Uterus (tissue), 3 donors: ENCODE measurements at regions not wholly inside any gene's neighbourhood (a gene's known extent, or its start where the extent isn't known, plus 50 kb on each side); places are given as distances from the start of the nearest gene placed in this dataset.

ENCODE experiments used
- DNase-seq, 2 donors: peaks; one replicate each; pipeline ENCODE4 v3.0.0-alpha.2; 2019 to 2020
- H3K27ac ChIP-seq, 2 donors: fragments of 200-600 bp; sonication (generic); 1 replicate in 1 of 2; 2 replicates in 1 of 2; pipeline ENCODE4 v1.5.1; 2016 to 2018
- H3K27me3 ChIP-seq, 2 donors: fragments of 200-600 bp; sonication (generic); one replicate each; pipeline ENCODE4 v1.5.1; 2018 to 2019; ENCODE audit warnings: control low read depth in 1 of 2
- H3K36me3 ChIP-seq, 2 donors: fragments of 200-600 bp; sonication (generic); one replicate each; pipeline ENCODE4 v1.5.1; 2019; ENCODE audit warnings: control low read depth in 1 of 2
- H3K4me1 ChIP-seq, 2 donors: fragments of 200-600 bp; sonication (generic); one replicate each; pipeline ENCODE4 v1.5.1; 2018 to 2019; ENCODE audit warnings: control low read depth in 1 of 2
- H3K4me3 ChIP-seq, 2 donors: fragments of 200-600 bp; sonication (generic); 1 replicate in 1 of 2; 2 replicates in 1 of 2; pipeline ENCODE4 v1.5.1; 2018 to 2019; ENCODE audit warnings: mild to moderate bottlenecking in 1 of 2
- H3K9me3 ChIP-seq, 2 donors: fragments of 200-600 bp; sonication (generic); one replicate each; pipeline ENCODE4 v1.5.1; 2019; ENCODE audit warnings: control low read depth in 1 of 2
- CTCF ChIP-seq, 4 experiments: fragments of 200-600 bp in 2 of 4; fragments of 450-650 bp in 2 of 4; sonication (generic) in 2 of 4; IDR thresholded peaks; one replicate each; pipeline ENCODE4 v1.5.1; 2016 to 2019; ENCODE audit warnings: antibody characterized with exemption in 4 of 4, mild to moderate bottlenecking in 2 of 4, moderate library complexity in 1 of 4
- POLR2A ChIP-seq, 2 donors: fragments of 450-650 bp; IDR thresholded peaks; one replicate each; pipeline ENCODE4 v1.6.1; 2016; ENCODE audit warnings: antibody characterized with exemption in 2 of 2, mild to moderate bottlenecking in 1 of 2, moderate library complexity in 1 of 2
- intact Hi-C: fragments of 100-400 bp; cut with DNase I; formaldehyde crosslinking; loops from one replicate; pipeline ENCODE4 v1.15.1; 2023; ENCODE audit warnings: low total_unique reads
- donor health status: DM: yes; HTN: yes; CAD: no.

DNA sequence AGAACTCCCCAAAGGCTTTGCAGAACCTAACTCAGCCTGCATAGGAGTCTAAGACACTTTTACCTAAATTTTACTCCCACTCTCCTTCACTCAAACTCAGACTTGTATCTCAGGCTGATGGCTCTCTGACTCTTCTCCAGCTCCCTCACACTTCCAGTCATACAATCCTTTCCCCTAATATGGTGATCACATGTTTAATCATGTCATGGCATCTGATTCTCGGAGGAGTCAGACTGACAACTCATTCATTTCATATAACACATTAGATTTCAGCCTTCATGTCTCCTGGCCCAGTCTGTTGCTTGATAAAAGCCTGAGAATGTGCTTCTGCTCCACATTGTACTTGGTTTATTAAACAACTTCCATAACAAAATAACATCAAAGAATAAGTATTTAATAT lies 1503.9 kb upstream of the TENM4 start:
- Histone ChIP-seq H3K4me3 (no peak overlapping the region), H3K27me3 (no peaks in the 10 kb centered on the region), H3K27ac (no peak overlapping the region), H3K4me1 (no peaks in the 10 kb centered on the region), H3K36me3 (no peaks in the 10 kb centered on the region), H3K9me3 (no peaks in the 10 kb centered on the region)
- intact Hi-C loops, result no loop called here
- TF ChIP-seq POLR2A (IDR thresholded peaks at IDR 0.05) (no peak), CTCF (IDR thresholded peaks at IDR 0.05) (no peak)
- DNase-seq, result no peak

- no peaks in the 10 kb centered on the region for H3K27me3 ChIP-seq
- H3K4me1 ChIP-seq, result no peaks in the 10 kb centered on the region
- TF ChIP-seq CTCF (IDR thresholded peaks at IDR 0.05) (no peak), POLR2A (IDR thresholded peaks at IDR 0.05) (no peak)
- no peak for DNase-seq
- H3K36me3 ChIP-seq, result no peaks in the 10 kb centered on the region
- no peak overlapping the region for H3K4me3 ChIP-seq
- H3K27ac ChIP-seq, result no peak overlapping the region
- no peaks in the 10 kb centered on the region for H3K9me3 ChIP-seq
- intact Hi-C loops, result no loop called here
Observed at GRCh38 chr11:80943226-80943625, 1502.4 kb upstream of the TENM4 start.

DNA sequence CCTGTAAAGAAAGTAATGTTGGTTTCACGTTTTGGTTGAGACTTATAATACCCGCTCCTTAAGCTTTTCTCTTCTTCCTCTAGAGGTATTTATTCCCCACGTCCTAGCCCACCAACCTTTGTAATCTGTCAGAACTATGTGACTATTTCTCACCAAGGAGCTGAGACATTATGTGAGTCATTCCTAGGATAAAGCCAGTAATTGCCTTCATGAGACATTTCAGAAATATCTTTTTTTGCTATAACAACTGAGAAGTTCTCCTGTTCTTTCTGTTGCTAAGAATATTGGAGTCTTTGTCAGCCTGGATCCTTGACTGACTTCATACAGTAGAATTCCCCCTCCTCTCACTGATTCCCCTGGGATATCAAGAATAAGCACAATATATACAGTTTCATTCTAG lies 1497.0 kb upstream of the TENM4 start:
- TF ChIP-seq POLR2A (IDR thresholded peaks at IDR 0.05) (no peak), CTCF (IDR thresholded peaks at IDR 0.05) (no peak)
- no peaks in the 10 kb centered on the region for H3K4me1 ChIP-seq
- no peak overlapping the region for H3K4me3 ChIP-seq
- no peaks in the 10 kb centered on the region for H3K27me3 ChIP-seq
- H3K9me3 ChIP-seq, result no peaks in the 10 kb centered on the region
- no peak for DNase-seq
- no peaks in the 10 kb centered on the region for H3K36me3 ChIP-seq
- intact Hi-C loops, result no loop called here
- H3K27ac ChIP-seq, result no peak overlapping the region

DNA sequence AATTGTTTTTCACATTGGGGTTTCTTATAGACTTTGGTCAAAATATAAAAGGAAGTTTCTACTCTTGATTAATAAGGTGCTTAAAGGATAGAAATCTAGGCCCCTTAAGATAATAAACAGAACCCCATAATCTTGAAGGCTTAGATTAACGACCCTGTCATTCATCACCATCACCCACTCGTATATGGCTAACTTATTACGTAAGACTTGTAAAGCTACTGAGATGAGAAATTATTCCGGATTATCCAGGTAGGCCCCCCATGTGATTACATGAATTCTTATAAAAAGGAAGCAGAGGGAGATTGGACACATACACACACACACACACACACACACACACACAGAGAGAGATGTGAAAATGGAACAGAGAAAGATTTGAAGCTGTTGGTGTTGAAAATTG lies 1489.2 kb upstream of the TENM4 start:
- Histone ChIP-seq H3K4me3 (no peak overlapping the region), H3K4me1 (no peaks in the 10 kb centered on the region), H3K9me3 (no peaks in the 10 kb centered on the region), H3K27ac (no peak overlapping the region), H3K27me3 (no peaks in the 10 kb centered on the region), H3K36me3 (no peaks in the 10 kb centered on the region)
- intact Hi-C loops, result no loop called here
- no peak for TF ChIP-seq POLR2A (IDR thresholded peaks at IDR 0.05)
- no peak for TF ChIP-seq CTCF (IDR thresholded peaks at IDR 0.05)
- DNase-seq, result no peak

DNA sequence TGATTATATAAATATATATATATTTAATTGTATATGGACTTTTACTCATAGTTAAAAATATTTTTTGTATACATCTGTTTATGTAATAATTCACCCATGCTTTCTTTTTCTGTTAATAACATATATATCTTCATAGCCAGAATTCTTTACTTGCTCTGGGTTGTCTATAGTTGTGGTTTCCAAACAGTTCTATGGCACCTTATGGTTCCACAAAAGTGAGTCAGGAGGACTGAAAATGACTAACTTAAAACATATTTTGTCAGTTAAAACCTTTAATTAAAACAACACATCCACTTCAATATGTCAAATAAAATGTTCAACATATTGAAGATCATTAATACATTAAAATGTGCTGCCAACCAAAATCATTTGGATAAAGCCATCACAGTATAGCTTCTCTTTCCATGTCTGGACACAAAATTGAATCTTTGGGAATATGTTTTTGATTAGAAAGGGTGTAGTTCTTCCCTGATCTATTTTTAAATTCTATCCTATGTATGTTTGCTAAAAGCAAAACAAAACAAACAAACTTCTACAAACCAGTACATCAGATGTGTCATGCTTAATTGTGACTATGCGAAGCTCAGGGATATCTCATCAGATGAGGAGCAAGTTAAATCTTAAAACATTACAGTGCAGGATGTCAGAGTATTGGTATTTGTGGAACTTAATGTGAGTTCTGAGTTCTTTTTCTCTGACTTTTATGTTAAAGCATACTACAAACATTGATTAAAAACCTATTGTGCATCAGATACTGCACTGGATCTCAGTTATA lies 1488.4 kb upstream of the TENM4 start:
- H3K4me1 ChIP-seq, result no peaks in the 10 kb centered on the region
- intact Hi-C loops, result no loop called here
- DNase-seq, result no peak
- no peak overlapping the region for H3K4me3 ChIP-seq
- H3K9me3 ChIP-seq, result no peaks in the 10 kb centered on the region
- H3K27me3 ChIP-seq, result no peaks in the 10 kb centered on the region
- TF ChIP-seq POLR2A (IDR thresholded peaks at IDR 0.05) (no peak), CTCF (IDR thresholded peaks at IDR 0.05) (no peak)
- no peaks in the 10 kb centered on the region for H3K36me3 ChIP-seq
- no peak overlapping the region for H3K27ac ChIP-seq
